ENCODE measurements at regions not wholly inside any gene's neighbourhood (a gene's known extent, or its start where the extent isn't known, plus 50 kb on each side); places are given as distances from the start of the nearest gene placed in this dataset.

DNA sequence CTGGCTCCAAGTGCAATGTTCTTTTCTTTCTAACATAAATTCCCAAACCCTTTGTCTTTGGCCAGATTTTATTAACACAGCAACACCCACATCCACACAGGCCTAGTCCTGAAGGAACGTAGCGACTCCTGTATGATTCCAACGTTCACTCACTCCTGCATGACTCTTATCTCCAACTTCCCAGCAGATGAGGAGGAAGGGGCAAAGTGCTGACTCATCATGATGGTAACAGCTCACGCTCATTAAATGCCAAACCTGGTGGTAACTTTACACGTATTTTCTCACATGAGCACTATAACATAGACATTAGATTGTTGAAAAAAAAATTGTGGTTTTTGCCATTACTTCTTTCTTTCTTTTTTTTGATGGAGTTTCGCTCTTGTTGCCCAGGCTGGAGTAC lies 1349.5 kb downstream of the EFNA5 start:
- no peak overlapping the region for H3K27ac ChIP-seq (ENCODE audit: low read depth, low read length, poor library complexity, severe bottlenecking)
- no peak overlapping the region for H3K4me3 ChIP-seq (ENCODE audit: low read depth, low read length, poor library complexity, severe bottlenecking)
- DNase-seq (ENCODE audit: low spot score) = peak; percentile 3
- ChIA-PET CTCF (no interaction called here), POLR2A (ENCODE audit: low non-redundant PET) (no interaction called here)
- no peaks in the 10 kb centered on the region for H3K9me3 ChIP-seq (ENCODE audit: low read depth, low read length, poor library complexity, severe bottlenecking)
- no peaks in the 10 kb centered on the region for H3K27me3 ChIP-seq (replicated peaks; ENCODE audit: insufficient read depth, low read depth, low read length, poor library complexity)
- H3K4me1 ChIP-seq (ENCODE audit: insufficient read depth, low read length, poor library complexity, severe bottlenecking) = no peaks in the 10 kb centered on the region
- H3K36me3 ChIP-seq (ENCODE audit: insufficient read depth, low read length, poor library complexity, severe bottlenecking) = no peaks in the 10 kb centered on the region
- no TSS peak for BruUV-seq (replicated peaks)
- TF ChIP-seq EZH2 (IDR thresholded peaks at IDR 0.05; ENCODE audit: borderline replicate concordance, low read depth, low read length, poor library complexity, severe bottlenecking) = no peak
- intact Hi-C loops (cut with micrococcal nuclease; ENCODE audit: unreplicated experiment) = no loop called here

- H3K4me3 ChIP-seq (ENCODE audit: low read depth, low read length, poor library complexity, severe bottlenecking) = no peak overlapping the region
- H3K36me3 ChIP-seq (ENCODE audit: insufficient read depth, low read length, poor library complexity, severe bottlenecking) = no peaks in the 10 kb centered on the region
- intact Hi-C loops (cut with micrococcal nuclease; ENCODE audit: unreplicated experiment) = no loop called here
- no peaks in the 10 kb centered on the region for H3K27me3 ChIP-seq (replicated peaks; ENCODE audit: insufficient read depth, low read depth, low read length, poor library complexity)
- no TSS peak for BruUV-seq (replicated peaks)
- ChIA-PET CTCF (no interaction called here), POLR2A (ENCODE audit: low non-redundant PET) (no interaction called here)
- H3K27ac ChIP-seq (ENCODE audit: low read depth, low read length, poor library complexity, severe bottlenecking) = no peak overlapping the region
- no peak for TF ChIP-seq EZH2 (IDR thresholded peaks at IDR 0.05; ENCODE audit: borderline replicate concordance, low read depth, low read length, poor library complexity, severe bottlenecking)
- TF ChIP-seq CTCF (conservative IDR thresholded peaks at IDR 0.05; ENCODE audit: low read depth, low read length) = no peak
- no peak for DNase-seq (ENCODE audit: low spot score)
- no peaks in the 10 kb centered on the region for H3K9me3 ChIP-seq (ENCODE audit: low read depth, low read length, poor library complexity, severe bottlenecking)
- H3K4me1 ChIP-seq (ENCODE audit: insufficient read depth, low read length, poor library complexity, severe bottlenecking) = no peaks in the 10 kb centered on the region
Observed at GRCh38 chr5:106314221-106314824, 1356.4 kb downstream of the EFNA5 start.

DNA sequence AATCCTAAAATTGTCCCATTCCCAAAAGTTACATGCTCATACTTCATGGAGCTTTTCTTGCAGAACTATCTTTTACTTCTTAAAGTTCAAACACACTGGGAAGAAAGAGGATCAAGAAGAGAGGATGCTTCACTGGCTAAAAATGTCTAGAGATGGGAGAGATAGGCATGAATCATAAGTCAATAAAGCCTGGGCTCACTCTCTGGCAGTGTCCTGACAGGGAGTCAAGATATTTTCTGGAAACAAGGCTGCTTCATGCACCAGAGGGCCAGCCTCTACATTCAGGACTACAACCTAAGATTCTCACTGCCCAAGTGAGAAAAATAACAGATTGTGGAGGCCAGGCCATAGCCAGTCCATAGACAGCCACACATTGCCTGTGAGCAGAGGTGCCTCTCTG lies 1358.4 kb downstream of the EFNA5 start:
- ChIA-PET POLR2A (ENCODE audit: low non-redundant PET) (no interaction called here), CTCF (no interaction called here)
- no peak for TF ChIP-seq EZH2 (IDR thresholded peaks at IDR 0.05; ENCODE audit: borderline replicate concordance, low read depth, low read length, poor library complexity, severe bottlenecking)
- no peak for TF ChIP-seq CTCF (conservative IDR thresholded peaks at IDR 0.05; ENCODE audit: low read depth, low read length)
- Histone ChIP-seq H3K27ac (ENCODE audit: low read depth, low read length, poor library complexity, severe bottlenecking) (no peak overlapping the region), H3K4me1 (ENCODE audit: insufficient read depth, low read length, poor library complexity, severe bottlenecking) (no peaks in the 10 kb centered on the region), H3K4me3 (ENCODE audit: low read depth, low read length, poor library complexity, severe bottlenecking) (no peak overlapping the region), H3K27me3 (replicated peaks; ENCODE audit: insufficient read depth, low read depth, low read length, poor library complexity) (no peaks in the 10 kb centered on the region), H3K9me3 (ENCODE audit: low read depth, low read length, poor library complexity, severe bottlenecking) (no peaks in the 10 kb centered on the region), H3K36me3 (ENCODE audit: insufficient read depth, low read length, poor library complexity, severe bottlenecking) (no peaks in the 10 kb centered on the region)
- intact Hi-C loops (cut with micrococcal nuclease; ENCODE audit: unreplicated experiment) = no loop called here
- no peak for DNase-seq (ENCODE audit: low spot score)
- BruUV-seq (replicated peaks) = no TSS peak

DNA sequence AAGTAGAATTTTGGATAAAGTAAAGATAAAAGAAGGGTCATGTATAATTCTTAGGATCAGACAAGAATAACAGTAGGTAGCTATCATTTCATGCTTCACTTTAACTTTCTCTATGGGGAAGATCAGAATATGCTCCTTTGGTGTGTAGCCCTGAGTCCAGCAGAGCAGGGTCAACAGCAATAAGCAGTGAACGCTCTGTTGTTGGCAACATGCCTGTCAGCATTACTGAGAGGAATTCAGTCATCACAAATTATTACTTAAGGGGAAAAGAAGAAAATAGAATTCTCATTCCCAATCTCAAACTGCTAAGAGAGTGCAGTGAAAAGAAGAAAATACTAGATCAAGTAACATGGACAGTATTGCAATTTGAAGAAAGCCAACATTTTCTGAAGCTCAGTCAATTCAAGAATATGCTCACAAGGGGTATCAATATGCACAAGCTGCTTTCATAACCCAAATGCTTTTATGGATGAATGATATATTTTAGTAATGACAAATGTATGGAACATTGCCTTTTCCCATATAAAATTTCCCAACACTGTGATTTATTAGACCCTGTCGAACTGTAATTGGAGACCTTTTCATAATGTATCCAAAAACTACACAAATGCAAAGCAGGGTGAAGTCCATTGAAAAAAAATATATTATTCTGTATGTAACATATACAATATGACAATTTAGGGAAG lies 1359.4 kb downstream of the EFNA5 start:
- no TSS peak for BruUV-seq (replicated peaks)
- Histone ChIP-seq H3K27ac (ENCODE audit: low read depth, low read length, poor library complexity, severe bottlenecking) (no peak overlapping the region), H3K27me3 (replicated peaks; ENCODE audit: insufficient read depth, low read depth, low read length, poor library complexity) (no peaks in the 10 kb centered on the region), H3K36me3 (ENCODE audit: insufficient read depth, low read length, poor library complexity, severe bottlenecking) (no peaks in the 10 kb centered on the region), H3K4me3 (ENCODE audit: low read depth, low read length, poor library complexity, severe bottlenecking) (no peak overlapping the region), H3K9me3 (ENCODE audit: low read depth, low read length, poor library complexity, severe bottlenecking) (no peaks in the 10 kb centered on the region), H3K4me1 (ENCODE audit: insufficient read depth, low read length, poor library complexity, severe bottlenecking) (peaks cover 8% of the 10 kb centered on the region)
- no peak for TF ChIP-seq CTCF (conservative IDR thresholded peaks at IDR 0.05; ENCODE audit: low read depth, low read length)
- no peak for TF ChIP-seq EZH2 (IDR thresholded peaks at IDR 0.05; ENCODE audit: borderline replicate concordance, low read depth, low read length, poor library complexity, severe bottlenecking)
- ChIA-PET CTCF (no interaction called here), POLR2A (ENCODE audit: low non-redundant PET) (no interaction called here)
- intact Hi-C loops (cut with micrococcal nuclease; ENCODE audit: unreplicated experiment) = no loop called here
- DNase-seq (ENCODE audit: low spot score) = no peak

Data from A673 (cell line).